Keratinocyte (primary cell): ENCODE measurements at regions not wholly inside any gene's neighbourhood (a gene's known extent, or its start where the extent isn't known, plus 50 kb on each side); places are given as distances from the start of the nearest gene placed in this dataset.

Experiments
- DNase-seq: peaks from one replicate; pipeline ENCODE4 v3.0.0-alpha.2; 2011; ENCODE audit warnings: low read depth, missing footprints, low spot score
- FAIRE-seq: peaks from 2 replicates; lab custom pipeline; 2011; peaks lifted over from hg19 to GRCh38; lab: Jason Lieb, UNC
- H2AFZ ChIP-seq: 2 replicates; pipeline ENCODE4 v1.6.0; 2012; ENCODE audit warnings: low read length, control low read depth, inconsistent platforms; ENCODE audit not compliant: control insufficient read depth
- H3K27ac ChIP-seq: 2 replicates; pipeline ENCODE4 v1.5.1; 2011; ENCODE audit warnings: low read length; ENCODE audit not compliant: control insufficient read depth, insufficient read depth
- H3K27me3 ChIP-seq: 3 replicates; pipeline ENCODE4 v1.6.0; 2011; ENCODE audit warnings: low read length; ENCODE audit not compliant: control insufficient read depth, insufficient read depth; ENCODE audit errors: extremely low read depth
- H3K36me3 ChIP-seq, 2 experiments: 2 replicates in 1 of 2; 3 replicates in 1 of 2; pipeline ENCODE4 v1.5.1; 2011; ENCODE audit warnings: low read length in 2 of 2, mild to moderate bottlenecking in 1 of 2; ENCODE audit not compliant: control insufficient read depth in 2 of 2, insufficient read depth in 2 of 2; ENCODE audit errors: extremely low read depth in 1 of 2
- H3K4me1 ChIP-seq: 3 replicates; pipeline ENCODE4 v1.5.1; 2011; ENCODE audit warnings: low read length; ENCODE audit not compliant: control insufficient read depth, insufficient read depth; ENCODE audit errors: extremely low read depth
- H3K4me2 ChIP-seq: 3 replicates; pipeline ENCODE4 v1.6.0; 2011; ENCODE audit warnings: low read depth, low read length; ENCODE audit not compliant: control insufficient read depth, insufficient read depth; ENCODE audit errors: extremely low read depth
- H3K4me3 ChIP-seq, 3 experiments: fragments of 200-600 bp in 1 of 3; sonication (generic) in 1 of 3; 2 replicates in 2 of 3; 3 replicates in 1 of 3; pipeline ENCODE4 v1.5.1; 2011 to 2016; ENCODE audit warnings: low read length in 3 of 3, mild to moderate bottlenecking in 3 of 3, control low read depth in 2 of 3, inconsistent platforms in 1 of 3, low read depth in 1 of 3, mixed read lengths in 1 of 3, mixed run types in 1 of 3, moderate library complexity in 1 of 3; ENCODE audit not compliant: control insufficient read depth in 2 of 3, insufficient read depth in 2 of 3; ENCODE audit errors: extremely low read depth in 1 of 3
- H3K79me2 ChIP-seq: 2 replicates; pipeline ENCODE4 v1.6.0; 2012; ENCODE audit warnings: low read length; ENCODE audit not compliant: control insufficient read depth, insufficient read depth
- H3K9ac ChIP-seq: 3 replicates; pipeline ENCODE4 v1.6.0; 2011; ENCODE audit warnings: low read length; ENCODE audit not compliant: control insufficient read depth, insufficient read depth; ENCODE audit errors: extremely low read depth
- H3K9me1 ChIP-seq: 3 replicates; pipeline ENCODE4 v1.6.0; 2011; ENCODE audit warnings: low read length; ENCODE audit not compliant: control insufficient read depth, insufficient read depth; ENCODE audit errors: extremely low read depth
- H3K9me3 ChIP-seq: 2 replicates; pipeline ENCODE4 v1.5.1; 2012; ENCODE audit warnings: low read depth, low read length; ENCODE audit not compliant: control insufficient read depth
- H4K20me1 ChIP-seq: 3 replicates; pipeline ENCODE4 v1.6.0; 2011; ENCODE audit warnings: low read length; ENCODE audit not compliant: control insufficient read depth, insufficient read depth; ENCODE audit errors: extremely low read depth
- CTCF ChIP-seq, 3 experiments: IDR thresholded peaks in 1 of 3; conservative IDR thresholded peaks in 1 of 3; optimal IDR thresholded peaks in 1 of 3; 2 replicates in 2 of 3; 3 replicates in 1 of 3; pipeline versions ENCODE3 to v1.5.1; 2011; ENCODE audit warnings: low read length in 3 of 3, mild to moderate bottlenecking in 3 of 3, moderate library complexity in 2 of 3, control low read depth in 1 of 3, inconsistent platforms in 1 of 3; ENCODE audit not compliant: insufficient read depth in 2 of 3; ENCODE audit errors: extremely low read depth in 1 of 3
- EZH2 ChIP-seq: IDR thresholded peaks from one replicate; pipeline ENCODE4 v1.6.1; 2012; ENCODE audit warnings: inconsistent platforms, mild to moderate bottlenecking, low read length, moderate library complexity
- dilution Hi-C: fragments of 300-500 bp; cut with MboI; formaldehyde crosslinking; loops from one replicate; pipeline ENCODE4 v1.7.0; 2020; ENCODE audit warnings: low sequenced_read_pairs; ENCODE audit not compliant: extremely low pct_ligation_motif_present

- Histone ChIP-seq H3K4me1 (no peaks in the 10 kb centered on the region), H4K20me1 (no peaks in the 10 kb centered on the region), H3K9me1 (no peaks in the 10 kb centered on the region), H3K27ac (no peak overlapping the region), H3K9me3 (no peaks in the 10 kb centered on the region), H3K27me3 (no peaks in the 10 kb centered on the region), H3K79me2 (no peaks in the 10 kb centered on the region), H3K36me3 (no peaks in the 10 kb centered on the region), H3K9ac (no peak overlapping the region), H3K4me2 (no peak overlapping the region), H3K4me3 (no peak overlapping the region), H2AFZ (no peak overlapping the region)
- FAIRE-seq (no peak), DNase-seq (no peak)
- TF ChIP-seq EZH2: no peak
- TF ChIP-seq CTCF (optimal IDR thresholded peaks at IDR 0.05 in 1 of 3, IDR thresholded peaks at IDR 0.05 in 1 of 3, conservative IDR thresholded peaks at IDR 0.05 in 1 of 3; ENCODE audit: extremely low read depth in 1 of 3, insufficient read depth in 2 of 3, low read length in 3 of 3): no peak
- dilution Hi-C loops: no loop called here
Observed at GRCh38 chr18:47343291-47343690, 91.8 kb upstream of the SKOR2 start.

- Histone ChIP-seq H3K4me2 (no peak overlapping the region), H2AFZ (no peak overlapping the region), H3K27me3 (no peaks in the 10 kb centered on the region), H3K27ac (no peak overlapping the region), H3K9ac (no peak overlapping the region), H3K4me1 (no peaks in the 10 kb centered on the region), H3K9me3 (no peaks in the 10 kb centered on the region), H3K79me2 (no peaks in the 10 kb centered on the region), H3K4me3 (no peak overlapping the region), H4K20me1 (no peaks in the 10 kb centered on the region), H3K9me1 (no peaks in the 10 kb centered on the region), H3K36me3 (no peaks in the 10 kb centered on the region)
- FAIRE-seq (no peak), DNase-seq (no peak)
- dilution Hi-C loops: no loop called here
- TF ChIP-seq EZH2 (no peak), CTCF (optimal IDR thresholded peaks at IDR 0.05 in 1 of 3, IDR thresholded peaks at IDR 0.05 in 1 of 3, conservative IDR thresholded peaks at IDR 0.05 in 1 of 3; ENCODE audit: extremely low read depth in 1 of 3, insufficient read depth in 2 of 3, low read length in 3 of 3) (no peak)
Observed at GRCh38 chr18:47342566-47342965, 91.1 kb upstream of the SKOR2 start.
